GM12878 (cell line): ENCODE measurements at regions not wholly inside any gene's neighbourhood (a gene's known extent, or its start where the extent isn't known, plus 50 kb on each side); places are given as distances from the start of the nearest gene placed in this dataset.

Experiments used
- ATAC-seq: fragments of 200-7000 bp; cut with Tn5 transposase; 3 replicates; pipeline ENCODE4 v1.9.1; 2020; ENCODE audit warnings: mild to moderate bottlenecking, moderate library complexity
- BruUV-seq: library from RNA; stranded (reverse); fragments of 400-500 nt; replicated peaks from 2 replicates; lab custom pipeline; 2021; lab: Mats Ljungman, UMichigan
- CTCF ChIA-PET: fragments of 300-600 bp; sonication (Branson Sonifier 250); formaldehyde crosslinking; extraction: SDS; loops from one replicate; lab custom pipeline; 2021; ENCODE audit warnings: inconsistent platforms; lab: Yijun Ruan, JAX
- POLR2A ChIA-PET: fragments of 350-600 bp; formaldehyde crosslinking; extraction: SDS; loops from one replicate; lab custom pipeline; 2021; ENCODE audit warnings: inconsistent platforms; lab: Charles Lee
- RAD21 ChIA-PET: fragments of 300-600 bp; sonication (Branson Sonifier 250); formaldehyde crosslinking; loops from one replicate; lab custom pipeline; 2023; ENCODE audit warnings: antibody characterized with exemption; ENCODE audit not compliant: unreplicated experiment; lab: Charles Lee
- SMC1A ChIA-PET: fragments of 300-600 bp; sonication (Branson Sonifier 250); formaldehyde crosslinking; loops from one replicate; lab custom pipeline; 2023; ENCODE audit not compliant: unreplicated experiment, uncharacterized antibody; lab: Charles Lee
- DNase-seq: peaks from one replicate; pipeline ENCODE4 v3.0.0-alpha.2; 2011; ENCODE audit warnings: low read depth, low spot score
- FAIRE-seq: peaks from 3 replicates; lab custom pipeline; 2011; peaks lifted over from hg19 to GRCh38; lab: Jason Lieb, UNC
- H2AFZ ChIP-seq: 2 replicates; pipeline ENCODE4 v1.6.0; 2011; ENCODE audit warnings: low read depth, low read length, control low read depth; ENCODE audit not compliant: control insufficient read depth
- H3K27ac ChIP-seq: 2 replicates; pipeline ENCODE4 v1.5.1; 2011; ENCODE audit warnings: control low read depth; ENCODE audit not compliant: control insufficient read depth, insufficient read depth
- H3K27me3 ChIP-seq, 2 experiments: replicated peaks in 1 of 2; 2 replicates each; pipeline versions ENCODE4 v1.6.0 to v1.6.1; 2011; ENCODE audit warnings: low read length in 1 of 2; ENCODE audit not compliant: control insufficient read depth in 2 of 2, insufficient read depth in 2 of 2
- H3K36me3 ChIP-seq, 2 experiments: 2 replicates each; pipeline ENCODE4 v1.5.1; 2011; ENCODE audit warnings: low read length in 1 of 2; ENCODE audit not compliant: control insufficient read depth in 2 of 2, insufficient read depth in 2 of 2
- H3K4me1 ChIP-seq: 2 replicates; pipeline ENCODE4 v1.6.1; 2011; ENCODE audit warnings: mild to moderate bottlenecking, low read length, moderate library complexity, mixed read lengths; ENCODE audit not compliant: control insufficient read depth, insufficient read depth
- H3K4me2 ChIP-seq: 2 replicates; pipeline ENCODE4 v1.6.0; 2011; ENCODE audit warnings: control low read depth; ENCODE audit not compliant: control insufficient read depth, insufficient read depth
- H3K4me3 ChIP-seq: fragments of 200-600 bp; sonication (generic); 2 replicates; pipeline ENCODE4 v1.5.1; 2016
- H3K79me2 ChIP-seq: 2 replicates; pipeline ENCODE4 v1.6.0; 2011; ENCODE audit warnings: low read length; ENCODE audit not compliant: control insufficient read depth, insufficient read depth
- H3K9ac ChIP-seq: 2 replicates; pipeline ENCODE4 v1.8.0; 2011; ENCODE audit warnings: low read length, control low read depth, mixed read lengths; ENCODE audit not compliant: control insufficient read depth, insufficient read depth
- H3K9me3 ChIP-seq: replicated peaks from 3 replicates; pipeline ENCODE4 v1.5.1; 2011; ENCODE audit warnings: mild to moderate bottlenecking, low read length; ENCODE audit not compliant: control insufficient read depth, insufficient read depth
- H4K20me1 ChIP-seq: 2 replicates; pipeline ENCODE4 v1.6.0; 2011; ENCODE audit not compliant: control insufficient read depth, insufficient read depth
- ELK1 ChIP-seq: IDR thresholded peaks from 2 replicates; pipeline ENCODE4 v1.6.1; 2012; ENCODE audit warnings: low read depth, low read length, improper control_type of control experiment
- FOXM1 ChIP-seq: IDR thresholded peaks from 2 replicates; pipeline ENCODE4 v1.6.1; 2012; ENCODE audit warnings: low read depth, mild to moderate bottlenecking, inconsistent platforms, low read length, moderate library complexity
- PKNOX1 ChIP-seq: fragments of 450-650 bp; IDR thresholded peaks from 2 replicates; pipeline ENCODE4 v1.6.1; 2016; ENCODE audit warnings: mild to moderate bottlenecking
- POLR2A ChIP-seq: IDR thresholded peaks from 2 replicates; pipeline ENCODE4 v1.6.1; 2011; ENCODE audit warnings: low read depth, mild to moderate bottlenecking, low read length
- POLR2AphosphoS2 ChIP-seq: IDR thresholded peaks from 2 replicates; pipeline ENCODE4 v1.6.1; 2011; ENCODE audit warnings: low read depth, mild to moderate bottlenecking, low read length, improper control_type of control experiment, moderate library complexity
- SKIL ChIP-seq: fragments of 450-650 bp; IDR thresholded peaks from 2 replicates; pipeline ENCODE4 v1.6.1; 2017; ENCODE audit warnings: mild to moderate bottlenecking, low read depth, inconsistent platforms; ENCODE audit not compliant: poor library complexity, severe bottlenecking
- SUPT20H ChIP-seq: IDR thresholded peaks from 2 replicates; pipeline ENCODE4 v1.6.1; 2011; ENCODE audit warnings: low read depth, mild to moderate bottlenecking, low read length, moderate library complexity, borderline replicate concordance; ENCODE audit not compliant: control insufficient read depth
- ZBTB4 ChIP-seq: fragments of 450-650 bp; formaldehyde crosslinking; IDR thresholded peaks from 2 replicates; pipeline ENCODE4 v1.4.0; 2022; ENCODE audit warnings: mild to moderate bottlenecking, moderate library complexity
- ZBTB40 ChIP-seq: fragments of 450-650 bp; IDR thresholded peaks from 2 replicates; pipeline ENCODE4 v1.6.1; 2016; ENCODE audit warnings: mild to moderate bottlenecking, moderate library complexity, borderline replicate concordance
- WGBS: methylation state at CpG from one replicate; pipeline ENCODE4 v1.1.6; 2016; ENCODE audit warnings: low lambda C conversion rate; ENCODE audit not compliant: insufficient replicate concordance, insufficient coverage; ENCODE audit errors: missing lambda C conversion rate; 5-methylcytosine and 5-hydroxymethylcytosine counted together
- in situ Hi-C: fragments of 300-500 bp; cut with MboI; formaldehyde crosslinking; loops from 9 replicates; pipeline ENCODE4 v1.14.3; 2018; ENCODE audit warnings: mixed read lengths
- intact Hi-C: fragments of 100-400 bp; cut with micrococcal nuclease; formaldehyde crosslinking; loops from one replicate; pipeline ENCODE4 v1.14.2; 2022; ENCODE audit not compliant: unreplicated experiment

- in situ Hi-C loops: no loop called here
- Histone ChIP-seq H3K27me3 (no peaks in the 10 kb centered on the region), H3K4me1 (peaks cover 22% of the 10 kb centered on the region), H3K79me2 (no peaks in the 10 kb centered on the region), H2AFZ (no peak overlapping the region; the same call in 1 of the 2 replicates), H3K4me3 (no peak overlapping the region), H3K4me2 (no peak overlapping the region), H3K27ac (peak overlapping the region; percentile 66), H3K9me3 (no peaks in the 10 kb centered on the region), H3K36me3 (no peaks in the 10 kb centered on the region), H3K9ac (no peak overlapping the region), H4K20me1 (no peaks in the 10 kb centered on the region)
- ChIA-PET SMC1A (interaction anchor here (0.7 to 5.8 kb wide), 21 partner anchors 9 to 788 kb away, joined by 3 to 47 read pairs (median 5); no protein-coding TSS in a partner anchor), RAD21 (interaction anchor here (1.1 to 4.8 kb wide), 20 partner anchors 9 to 971 kb away, joined by 3 to 34 read pairs (median 6); no protein-coding TSS in a partner anchor), CTCF (interaction anchor here (1.0 to 8.4 kb wide), 18 partner anchors 9 to 789 kb away, joined by 3 to 61 read pairs (median 6); no protein-coding TSS in a partner anchor), POLR2A (interaction anchor here (1.0 to 1.9 kb wide), 10 partner anchors 9 to 185 kb away, joined by 3 to 9 read pairs (median 4); partner anchors contain the start of gene TOP3B)
- FAIRE-seq (no peak), DNase-seq (no peak), ATAC-seq (no peak; the same call in 2 of the 3 replicates)
- WGBS: 19% methylated on average over 5 of the region's 5 CpGs
- no TSS peak for BruUV-seq
- intact Hi-C loops: loop anchor here (1.0 kb wide), 1 partner anchor 10 kb away; no protein-coding TSS in a partner anchor
- TF ChIP-seq POLR2AphosphoS2: no peak
- no peak for TF ChIP-seq SKIL
- no peak for TF ChIP-seq PKNOX1
- TF ChIP-seq ZBTB40: no peak
- no peak for TF ChIP-seq POLR2A
- TF ChIP-seq ZBTB4 (CRISPR knock-in tag): no peak
- TF ChIP-seq SUPT20H: no peak
- no peak for TF ChIP-seq ELK1
- TF ChIP-seq FOXM1: no peak
Measured at GRCh38 chr22:22166941-22167713, 77.5 kb upstream of the VPREB1 start.
